Prostate gland (tissue), 2 donors: ENCODE measurements at regions not wholly inside any gene's neighbourhood (a gene's known extent, or its start where the extent isn't known, plus 50 kb on each side); places are given as distances from the start of the nearest gene placed in this dataset.

ENCODE experiments used
- CTCF ChIP-seq, 4 experiments: fragments of 200-600 bp in 2 of 4; fragments of 450-650 bp in 2 of 4; sonication (generic) in 2 of 4; IDR thresholded peaks; 1 replicate in 3 of 4; 2 replicates in 1 of 4; pipeline ENCODE4 v1.5.1; 2016 to 2019; ENCODE audit warnings: antibody characterized with exemption in 4 of 4, mild to moderate bottlenecking in 2 of 4, moderate library complexity in 2 of 4
- POLR2A ChIP-seq: fragments of 450-650 bp; IDR thresholded peaks from one replicate; pipeline ENCODE4 v1.6.1; 2016; ENCODE audit warnings: antibody characterized with exemption, mild to moderate bottlenecking
- POLR2AphosphoS5 ChIP-seq: sonication (generic); formaldehyde crosslinking; IDR thresholded peaks from one replicate; pipeline ENCODE4 v1.6.1; 2017; ENCODE audit warnings: antibody characterized with exemption

- TF ChIP-seq CTCF (IDR thresholded peaks at IDR 0.05) (no peak), POLR2A (no peak), POLR2AphosphoS5 (no peak)
Measured at GRCh38 chr2:70012887-70013286, 51.5 kb upstream of the ASPRV1 start.
